ENCODE measurements at regions not wholly inside any gene's neighbourhood (a gene's known extent, or its start where the extent isn't known, plus 50 kb on each side); places are given as distances from the start of the nearest gene placed in this dataset.
"Not testable (repeated sequence)": the region's sequence is repeated elsewhere in the genome, so short reads cannot be mapped to it uniquely, and the experiment has no call there.

DNA sequence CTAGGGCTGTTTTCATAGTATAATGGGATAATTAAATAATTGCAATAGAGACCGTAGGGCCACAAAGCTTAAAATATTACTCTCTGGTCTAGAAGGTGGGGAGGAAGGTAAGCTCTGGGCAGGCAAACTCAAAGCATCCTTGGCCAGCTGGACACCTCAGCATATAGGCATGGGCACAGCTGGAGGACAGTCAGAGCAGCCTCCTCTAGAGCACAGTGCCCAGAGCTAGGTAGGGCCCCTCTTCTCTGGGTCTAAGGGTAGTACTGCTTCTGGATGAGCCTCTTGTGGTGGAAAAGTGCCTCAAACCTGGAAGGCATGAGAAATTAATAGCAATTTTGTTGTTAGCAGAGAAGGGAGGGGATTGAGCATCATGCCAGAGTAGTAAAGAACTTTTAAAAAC is 116.9 kb upstream of the FOXN2 start:
- no peak for DNase-seq

DNA sequence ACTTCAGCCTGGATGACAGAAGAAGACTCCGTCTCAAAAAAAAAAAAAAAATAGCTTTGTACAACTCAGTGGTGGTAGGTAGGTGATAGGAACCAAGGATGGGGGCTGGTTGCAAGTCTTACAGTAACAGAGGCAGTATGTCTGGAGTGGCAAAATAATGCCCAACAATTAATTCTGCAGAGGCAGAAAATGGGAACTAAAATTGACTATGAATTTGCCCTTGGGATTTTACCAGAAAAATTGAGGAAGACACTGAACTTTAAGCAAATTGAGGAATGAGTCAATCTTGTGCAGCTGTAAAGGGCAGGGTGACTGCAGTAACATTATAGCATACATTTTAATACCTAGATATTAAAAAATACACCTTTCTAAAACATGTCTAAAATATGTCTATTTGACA is 116.1 kb upstream of the FOXN2 start:
- DNase-seq, result no peak

GRCh38 chr2:48199070-48199469 is 115.4 kb upstream of the FOXN2 start:
- no peak for DNase-seq

GRCh38 chr2:48200620-48201293 is 113.7 kb upstream of the FOXN2 start:
- DNase-seq, result no peak

GRCh38 chr2:48201435-48201834 is 113.0 kb upstream of the FOXN2 start:
- DNase-seq, result not testable (repeated sequence)

GRCh38 chr2:48202863-48203642 is 111.4 kb upstream of the FOXN2 start:
- DNase-seq, result no peak

GRCh38 chr2:48203668-48204067 is 110.8 kb upstream of the FOXN2 start:
- DNase-seq, result no peak

DNA sequence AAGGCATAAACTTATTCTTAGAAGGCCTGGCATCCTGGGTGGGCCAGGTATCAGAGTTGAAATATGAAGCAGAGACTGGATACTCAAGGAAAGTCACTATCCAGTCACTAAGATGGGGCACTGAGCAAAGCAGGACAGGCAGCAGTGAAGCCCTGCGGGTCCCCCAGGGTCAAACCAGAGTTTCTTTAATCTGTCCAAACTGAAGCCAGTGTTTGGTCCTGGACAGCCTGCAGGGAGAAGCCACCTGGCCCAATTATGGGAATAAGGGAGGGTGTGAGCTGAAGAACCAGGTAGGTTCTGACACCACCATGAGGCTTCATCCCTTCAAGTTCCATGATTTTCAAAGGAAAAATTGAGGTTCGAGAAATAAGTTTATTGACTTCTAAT is 109.7 kb upstream of the FOXN2 start:
- DNase-seq, result no peak

DNA sequence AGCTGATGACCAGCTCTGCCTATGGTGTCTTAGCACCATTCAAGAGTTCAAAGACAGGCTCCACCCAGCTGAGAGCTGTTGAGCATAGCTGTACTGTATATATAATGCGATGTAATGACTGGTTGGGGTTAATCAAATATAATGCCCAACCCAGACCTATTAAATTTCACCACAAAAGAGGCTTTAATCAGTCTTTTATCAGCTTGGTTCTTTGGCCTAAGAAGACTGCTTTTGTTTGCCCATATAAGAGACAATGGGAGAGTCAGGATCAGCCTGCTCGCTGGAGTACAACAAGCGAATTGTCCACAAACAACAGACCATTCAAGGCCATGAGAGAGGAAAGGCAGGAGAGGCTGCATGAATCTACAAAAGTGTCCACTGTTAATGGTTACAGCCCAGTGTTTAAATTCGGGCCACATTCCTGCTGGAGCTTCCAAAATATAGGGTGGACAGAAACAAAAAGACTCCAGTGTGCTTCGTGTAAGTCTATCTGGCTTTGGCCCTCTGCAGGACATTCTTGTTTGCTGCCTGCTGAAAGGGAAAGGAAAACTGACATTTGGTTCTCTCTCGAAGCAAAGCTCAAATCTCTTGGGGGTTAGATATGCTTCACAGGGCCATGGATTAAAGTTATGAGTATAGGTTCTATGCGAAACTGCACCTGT is 109.2 kb upstream of the FOXN2 start:
- DNase-seq, result no peak

DNA sequence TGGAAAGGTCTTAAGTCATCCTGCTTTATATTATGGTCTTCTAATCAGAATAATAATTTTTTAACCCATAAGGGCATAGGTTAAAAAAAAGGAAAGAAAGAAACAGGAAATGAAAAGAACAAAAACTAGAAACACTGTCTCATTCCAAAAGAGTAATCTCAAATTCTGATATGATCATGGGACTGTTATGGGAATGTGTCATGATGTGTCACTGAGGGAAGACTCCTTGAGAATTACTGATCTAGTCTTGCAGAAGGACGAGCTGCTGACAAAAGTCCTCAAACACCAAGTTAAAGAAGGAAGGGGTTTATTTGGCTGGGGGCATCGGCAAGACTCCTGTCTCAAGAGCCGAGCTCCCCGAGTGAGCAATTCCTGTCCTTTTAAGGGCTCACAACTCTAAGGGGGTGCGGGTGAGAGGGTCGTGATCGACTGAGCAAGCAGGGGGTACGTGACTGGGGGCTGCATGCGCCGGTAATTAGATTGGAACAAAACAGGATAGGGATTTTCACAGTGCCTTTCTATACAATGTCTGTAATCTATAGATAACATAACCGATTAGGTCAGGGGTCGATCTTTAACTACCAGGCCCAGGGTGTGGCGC is 108.3 kb upstream of the FOXN2 start:
- not testable (repeated sequence) for DNase-seq

GRCh38 chr2:48207201-48207641 is 107.3 kb upstream of the FOXN2 start:
- DNase-seq, result no peak

- no peak for DNase-seq
These were observed 106.6 kb upstream of the FOXN2 start for GRCh38 chr2:48207851-48208250.

DNA sequence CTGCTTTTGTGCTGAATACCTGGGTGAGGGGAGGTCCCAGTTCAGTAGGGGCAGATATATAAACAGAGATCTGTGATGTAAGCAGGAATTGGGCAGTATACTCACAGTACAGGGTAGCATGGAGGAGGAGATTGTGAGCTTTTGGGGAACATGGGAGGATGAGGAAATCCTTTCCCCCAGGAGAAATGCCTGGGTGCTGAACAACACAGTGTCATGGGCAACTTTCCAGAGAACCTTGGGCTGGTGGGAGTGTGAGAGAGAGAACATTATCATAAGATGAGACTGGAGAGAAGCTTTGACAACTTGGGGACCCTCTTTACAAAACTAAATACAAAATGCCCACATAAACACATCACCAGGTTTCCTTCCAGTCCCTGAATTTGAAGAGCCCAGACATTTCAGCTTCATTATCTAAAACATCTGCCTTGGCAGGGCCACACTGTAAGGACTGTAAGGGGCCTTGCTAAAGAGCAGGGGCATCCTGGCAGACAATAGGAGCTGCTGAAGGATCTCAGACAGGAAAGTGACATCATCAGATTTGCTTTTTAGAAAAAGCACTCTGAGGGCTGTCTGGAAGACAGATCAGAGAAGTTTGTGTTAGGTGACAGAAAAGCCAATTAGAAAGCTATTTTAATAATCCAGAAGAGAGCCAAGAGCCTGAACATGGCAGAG is 105.1 kb upstream of the FOXN2 start:
- DNase-seq, result no peak

DNA sequence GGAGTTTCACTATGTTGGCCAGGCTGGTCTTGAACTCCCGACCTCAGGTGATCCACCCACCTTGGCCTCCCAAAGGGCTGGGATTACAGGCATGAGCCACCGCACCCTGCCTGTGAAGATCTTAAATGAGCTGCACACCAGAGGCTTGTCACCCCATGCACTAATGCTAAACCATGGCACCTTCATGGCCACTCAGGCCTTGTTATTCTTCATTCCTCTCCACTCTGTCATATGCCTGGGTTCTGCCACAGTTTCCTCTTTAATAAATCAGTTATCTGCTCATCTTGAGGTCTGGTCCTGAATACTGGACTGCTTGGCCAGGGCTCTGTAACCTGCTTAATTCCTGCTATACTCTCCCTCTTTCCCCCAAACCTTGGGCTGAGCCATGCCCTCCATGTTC is 104.3 kb upstream of the FOXN2 start:
- no peak for DNase-seq

- no peak for DNase-seq
These were observed 100.8 kb upstream of the FOXN2 start for GRCh38 chr2:48213646-48214045.

DNA sequence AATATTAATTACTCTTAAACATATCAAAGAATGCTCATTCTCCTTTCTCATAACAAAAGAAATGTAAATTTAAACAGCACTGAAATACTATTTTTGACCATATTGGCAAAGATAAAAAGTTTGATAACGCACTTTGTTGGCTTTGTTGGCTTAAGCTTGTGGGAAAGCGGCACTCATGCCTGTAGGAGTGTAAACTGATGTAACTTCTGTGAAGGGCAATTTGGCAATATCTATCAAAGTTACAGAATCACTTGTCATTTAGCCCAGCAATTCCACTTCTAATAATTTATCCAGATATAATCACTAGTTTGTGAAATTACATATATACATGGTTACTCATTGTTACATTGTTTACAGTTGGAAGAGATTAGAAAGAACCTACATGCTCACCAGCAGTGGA is 96.3 kb upstream of the FOXN2 start:
- DNase-seq, result no peak

DNA sequence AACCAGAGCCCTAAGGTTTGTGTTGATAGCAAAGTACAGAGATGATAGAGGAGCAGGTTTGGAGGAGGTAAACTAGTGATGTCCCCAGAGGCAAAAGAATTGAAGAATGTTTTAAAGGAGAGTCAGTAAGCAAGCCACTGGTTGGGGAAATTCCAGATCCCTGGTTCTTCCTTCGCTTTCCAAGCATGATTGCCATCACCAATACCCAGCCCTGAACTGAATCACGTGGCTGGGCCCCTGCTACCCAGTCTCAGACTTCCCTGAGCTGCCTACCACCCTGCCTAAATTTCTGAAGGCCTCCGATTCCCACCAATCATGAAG is 95.3 kb upstream of the FOXN2 start:
- no peak for DNase-seq

GRCh38 chr2:48219555-48220436 is 94.7 kb upstream of the FOXN2 start:
- no peak for DNase-seq

- no peak for DNase-seq
These were observed 94.0 kb upstream of the FOXN2 start for GRCh38 chr2:48220501-48220900.

DNA sequence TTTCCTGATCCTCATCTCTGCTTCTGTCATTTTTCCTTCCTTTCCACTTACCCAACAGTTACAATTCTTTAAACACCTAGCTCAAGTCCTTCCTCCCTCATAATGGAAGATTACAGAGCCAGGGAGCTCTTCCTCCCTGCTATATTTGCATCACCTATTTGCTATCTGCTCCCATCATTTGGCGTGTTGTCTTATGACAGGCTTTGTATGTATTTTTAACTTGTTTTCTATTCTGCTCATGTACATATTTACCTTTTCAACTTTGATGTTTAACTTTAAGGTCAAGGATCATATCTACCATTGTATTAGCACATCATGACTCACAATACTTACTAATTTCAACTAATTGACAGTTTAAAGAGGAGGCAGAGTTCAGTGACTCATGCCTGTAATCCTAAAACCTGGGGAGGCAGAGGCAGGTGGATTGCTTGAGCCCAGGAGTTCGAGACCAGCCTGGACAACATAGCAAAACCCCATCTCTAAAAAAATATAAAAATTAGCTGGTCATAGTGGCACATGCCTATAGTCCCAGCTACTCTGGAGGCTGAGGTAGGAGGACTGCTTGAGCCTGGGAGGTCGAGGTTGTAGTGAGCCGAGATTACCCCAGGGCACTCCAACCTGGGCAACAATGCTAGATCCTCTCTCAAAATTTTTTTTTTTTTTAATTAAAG is 92.5 kb upstream of the FOXN2 start:
- no peak for DNase-seq

DNA sequence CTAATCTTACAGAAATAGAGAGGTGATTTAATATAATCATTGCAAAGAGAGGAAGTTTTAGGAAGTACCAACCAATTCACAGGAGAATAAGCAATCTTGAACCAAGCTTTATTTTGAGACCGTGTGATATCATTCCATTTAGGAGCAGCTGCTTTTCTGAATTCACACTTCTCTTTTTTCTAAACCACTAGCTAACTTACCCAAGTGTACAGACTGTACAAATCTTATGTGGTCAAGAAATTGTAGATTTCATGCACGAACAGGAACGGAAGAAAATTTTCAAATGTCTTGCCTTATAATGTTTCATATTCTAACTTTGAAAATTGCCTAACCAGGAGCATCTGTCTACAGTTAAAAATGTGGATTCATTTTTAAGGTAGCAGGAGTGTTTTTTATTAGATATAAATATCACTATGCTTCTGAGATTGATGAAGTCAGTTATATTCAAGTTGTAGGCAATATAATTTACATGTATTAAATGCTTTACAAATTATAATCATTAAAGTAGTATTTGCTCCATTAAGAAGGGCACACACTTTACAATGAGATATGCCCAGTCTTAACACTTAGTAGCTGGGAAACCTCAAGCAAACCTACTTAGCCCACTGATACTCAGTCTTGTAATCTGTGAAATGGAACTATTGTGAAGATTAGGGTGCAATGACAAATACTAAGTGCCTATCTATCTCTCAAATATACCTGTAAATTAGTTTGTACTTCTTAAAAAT is 86.7 kb upstream of the FOXN2 start:
- DNase-seq, result no peak
